Stimulated activated CD8-positive, alpha-beta memory T cell treated with anti-CD3 and anti-CD28 coated beads, Interleukin-15, amount 100 ng/mL, for 1 hour (primary cell): ENCODE measurements at regions not wholly inside any gene's neighbourhood (a gene's known extent, or its start where the extent isn't known, plus 50 kb on each side); places are given as distances from the start of the nearest gene placed in this dataset.
"Not testable (repeated sequence)": the region's sequence is repeated elsewhere in the genome, so short reads cannot be mapped to it uniquely, and the experiment has no call there.

Experiments used
- DNase-seq: peaks from one replicate; pipeline ENCODE4 v3.0.0-alpha.2; 2020; ENCODE audit warnings: low read depth

DNA sequence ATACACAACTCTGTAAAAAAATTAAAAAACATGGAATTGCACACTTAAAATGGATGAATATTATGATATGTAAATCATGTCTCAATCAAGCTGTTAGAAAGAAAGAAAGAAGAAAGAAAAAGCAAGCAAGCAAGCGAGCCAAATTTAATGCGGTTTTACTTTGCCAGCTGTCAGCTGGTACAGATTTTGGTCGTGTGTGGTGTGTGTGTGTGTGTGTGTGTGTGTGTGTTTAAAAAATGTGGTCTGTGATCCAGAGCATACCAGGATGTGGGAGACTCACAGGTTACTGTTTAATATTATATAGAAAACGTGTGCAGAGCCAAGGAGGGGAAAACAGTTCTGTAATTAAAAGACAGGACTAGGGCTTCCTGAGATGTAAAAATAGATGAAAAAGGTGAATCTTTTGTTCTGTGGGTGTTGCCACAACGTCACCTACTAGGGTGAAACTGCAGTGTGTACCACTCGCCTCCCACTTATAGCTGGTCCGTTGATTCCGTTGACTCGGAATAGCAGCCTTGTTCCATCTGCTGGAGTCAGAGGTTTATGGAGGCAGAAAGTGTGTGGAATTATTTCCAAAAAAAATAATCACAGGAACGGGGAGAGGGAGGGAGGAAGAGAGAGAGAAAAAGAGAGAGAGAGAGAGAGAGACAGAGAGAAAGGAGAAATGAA, 197.7 kb downstream of the BCAS1 start:
- DNase-seq = no peak

DNA sequence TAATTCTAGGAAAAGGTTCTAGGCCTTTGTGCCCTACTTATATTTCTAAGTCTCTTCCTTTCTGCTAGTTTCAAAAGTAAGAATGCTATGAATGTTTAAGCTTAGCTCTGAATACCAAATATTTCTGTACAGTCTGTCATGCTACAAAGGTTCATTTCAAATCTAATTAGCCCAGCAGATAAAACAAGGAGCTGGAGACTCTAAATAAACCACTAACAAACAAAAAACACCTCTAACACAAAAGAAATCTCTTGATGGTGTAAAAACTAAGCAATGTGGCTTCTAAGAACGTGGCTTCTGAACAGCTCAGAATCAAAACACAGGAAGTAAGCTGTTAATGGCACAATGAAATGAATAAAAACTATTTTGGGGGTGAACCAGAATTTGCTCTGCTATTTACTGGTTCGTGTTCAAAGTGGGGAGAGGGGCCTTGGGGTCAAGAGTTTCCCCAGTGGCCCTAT, 198.3 kb downstream of the BCAS1 start:
- no peak for DNase-seq

DNA sequence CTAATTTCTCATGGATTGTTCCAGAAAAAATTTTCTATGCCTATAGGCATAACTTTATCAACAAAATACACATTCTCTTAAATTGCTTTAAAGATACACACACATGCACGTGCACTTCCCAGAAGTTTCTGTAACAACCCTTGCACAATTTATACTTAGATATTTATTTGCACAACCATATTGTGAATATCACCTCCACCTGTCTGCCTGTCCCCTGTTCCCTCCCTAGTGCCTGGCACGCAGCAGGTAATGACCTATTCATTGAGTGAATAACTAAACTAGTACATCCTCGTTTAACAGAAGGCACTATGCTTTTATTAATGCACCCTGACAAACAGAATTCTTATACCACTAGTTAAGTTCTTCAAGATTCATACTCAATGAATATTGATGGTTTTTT, 198.9 kb downstream of the BCAS1 start:
- no peak for DNase-seq

GRCh38 chr20:53870426-53871315, 199.7 kb downstream of the BCAS1 start:
- DNase-seq = no peak

GRCh38 chr20:53869466-53870258, 200.7 kb downstream of the BCAS1 start:
- peak; percentile 49 for DNase-seq

- no peak for DNase-seq
Measured at GRCh38 chr20:53867741-53868351, 202.5 kb downstream of the BCAS1 start.

GRCh38 chr20:53866794-53867740, 203.3 kb downstream of the BCAS1 start:
- no peak for DNase-seq

- DNase-seq = no peak
Measured at GRCh38 chr20:53865901-53866793, 204.2 kb downstream of the BCAS1 start.

DNA sequence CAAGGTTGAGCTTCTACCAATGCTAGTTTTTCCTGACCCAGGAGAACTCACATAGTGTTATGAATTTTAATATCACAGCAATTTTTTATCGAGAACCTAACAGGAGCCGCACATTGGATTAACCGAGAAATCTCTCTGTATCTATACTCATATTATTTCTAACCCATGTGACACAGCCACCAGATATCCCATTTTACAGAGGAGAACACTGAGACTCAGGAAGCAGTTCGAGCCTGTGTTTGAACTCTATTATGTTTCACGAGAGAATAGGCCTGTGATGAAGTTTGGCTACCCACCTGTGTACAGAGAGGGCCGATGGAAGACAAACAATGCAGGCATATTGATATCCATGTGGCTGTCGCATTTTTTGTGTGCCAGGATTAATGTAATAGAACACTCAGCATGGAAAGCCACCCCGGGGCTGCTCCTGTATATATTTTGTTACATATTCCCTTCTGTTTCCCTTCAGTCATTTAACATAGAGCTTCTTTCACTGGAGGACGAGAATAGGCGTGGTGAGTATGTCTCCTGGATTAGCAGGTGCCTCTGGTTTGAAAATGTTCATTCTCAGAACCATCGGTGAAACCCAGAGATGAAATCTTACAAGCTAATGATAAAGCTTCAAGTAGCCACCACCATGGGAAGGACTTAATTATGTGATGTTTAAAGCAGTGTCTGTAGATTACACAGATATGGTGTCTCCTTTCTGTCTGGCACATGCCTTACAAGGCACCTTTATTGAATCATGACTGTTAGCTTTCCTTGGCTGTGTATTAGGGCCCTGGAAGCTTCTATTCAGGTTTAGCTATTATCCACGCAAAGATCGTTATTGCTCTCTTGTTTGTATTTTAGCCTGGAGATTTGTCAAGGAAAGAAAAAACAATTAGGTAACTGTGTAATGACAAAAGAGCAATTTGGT, 205.4 kb downstream of the BCAS1 start:
- not testable (repeated sequence) for DNase-seq

GRCh38 chr20:53863923-53864641, 206.3 kb downstream of the BCAS1 start:
- not testable (repeated sequence) for DNase-seq

- not testable (repeated sequence) for DNase-seq
Measured at GRCh38 chr20:53863535-53863922, 206.9 kb downstream of the BCAS1 start.

DNA sequence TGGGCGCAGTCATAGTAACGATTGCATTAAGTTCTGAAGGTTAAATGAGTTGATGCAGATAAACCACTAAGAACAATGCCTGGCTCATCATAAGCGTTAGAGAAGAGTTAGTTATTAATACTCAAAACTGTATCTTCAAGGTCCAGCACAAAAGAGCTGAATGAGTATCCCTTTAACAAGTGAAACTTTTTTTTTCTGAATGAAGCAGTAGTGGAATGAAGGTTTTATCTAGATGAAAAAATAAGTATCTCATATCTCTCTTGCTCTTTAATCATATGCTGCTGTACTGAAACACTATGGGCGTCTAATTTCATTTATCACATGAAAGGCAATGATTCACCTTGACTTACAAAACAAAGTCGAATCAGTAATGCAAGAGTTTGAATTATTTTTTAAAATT, 207.4 kb downstream of the BCAS1 start:
- not testable (repeated sequence) for DNase-seq

DNA sequence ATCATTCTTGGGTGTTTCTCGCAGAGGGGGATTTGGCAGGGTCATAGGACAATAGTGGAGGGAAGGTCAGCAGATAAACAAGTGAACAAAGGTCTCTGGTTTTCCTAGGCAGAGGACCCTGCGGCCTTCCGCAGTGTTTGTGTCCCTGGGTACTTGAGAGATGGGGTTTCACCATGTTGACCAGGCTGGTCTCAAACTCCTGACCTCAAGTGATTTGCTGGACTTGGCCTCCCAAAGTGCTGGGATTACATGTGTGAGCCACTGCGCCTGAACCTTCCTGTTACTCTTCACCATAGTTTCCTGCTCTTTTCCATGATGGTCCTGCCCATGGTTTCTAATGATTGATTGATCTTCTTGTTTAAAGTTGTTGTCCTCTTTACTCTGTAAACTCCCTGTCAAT, 207.9 kb downstream of the BCAS1 start:
- not testable (repeated sequence) for DNase-seq

DNA sequence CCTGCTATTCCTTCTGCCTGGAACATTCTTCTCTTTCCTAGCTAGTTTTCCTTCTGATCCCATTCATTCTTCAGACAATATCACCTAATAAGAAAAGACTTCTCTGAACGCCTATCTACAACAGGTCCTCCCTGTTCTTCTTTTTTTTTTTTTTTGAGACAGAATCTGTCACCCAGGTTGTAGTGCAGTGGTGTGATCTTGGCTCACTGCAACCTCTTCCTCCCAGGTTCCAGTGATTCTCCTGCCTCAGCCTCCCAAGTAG, 208.3 kb downstream of the BCAS1 start:
- DNase-seq = not testable (repeated sequence)

DNA sequence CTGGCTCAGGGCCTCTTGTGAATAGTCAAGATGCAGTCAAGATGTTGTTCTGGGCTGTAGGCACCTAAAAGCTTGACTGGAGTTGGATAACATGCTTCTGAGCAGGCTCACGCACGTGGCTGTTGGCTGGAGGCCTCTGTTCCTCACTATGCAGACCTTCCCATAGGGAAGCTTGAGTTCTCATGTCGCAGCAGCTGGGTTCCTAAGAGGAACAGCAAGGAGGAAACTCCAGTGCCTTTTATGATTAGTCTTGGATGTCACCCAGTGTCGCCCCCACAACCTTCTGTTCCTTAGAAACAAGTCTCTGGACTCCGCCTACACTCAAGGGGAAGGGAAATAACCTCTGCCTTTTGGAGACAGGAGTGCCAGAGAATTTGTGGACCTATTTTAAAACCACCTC, 210.7 kb downstream of the BCAS1 start:
- no peak for DNase-seq

DNA sequence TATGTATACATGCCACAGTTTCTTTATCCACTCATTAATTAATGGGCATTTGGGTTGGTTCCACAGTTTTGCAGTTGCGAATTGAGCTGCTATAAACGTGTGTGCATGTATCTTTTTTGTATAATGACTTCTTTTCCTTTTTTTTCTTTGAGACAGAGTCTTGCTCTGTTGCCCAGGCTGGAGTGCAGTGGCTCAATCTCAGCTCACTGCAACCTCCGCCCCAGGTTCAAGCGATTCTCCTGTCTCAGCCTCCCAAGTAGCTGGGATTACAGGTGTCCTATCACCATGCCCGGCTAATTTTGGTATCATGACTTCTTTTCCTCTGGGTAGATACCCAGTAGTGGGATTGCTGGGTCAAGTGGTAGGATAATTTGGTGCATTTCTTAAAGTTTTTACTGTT, 211.4 kb downstream of the BCAS1 start:
- not testable (repeated sequence) for DNase-seq

DNA sequence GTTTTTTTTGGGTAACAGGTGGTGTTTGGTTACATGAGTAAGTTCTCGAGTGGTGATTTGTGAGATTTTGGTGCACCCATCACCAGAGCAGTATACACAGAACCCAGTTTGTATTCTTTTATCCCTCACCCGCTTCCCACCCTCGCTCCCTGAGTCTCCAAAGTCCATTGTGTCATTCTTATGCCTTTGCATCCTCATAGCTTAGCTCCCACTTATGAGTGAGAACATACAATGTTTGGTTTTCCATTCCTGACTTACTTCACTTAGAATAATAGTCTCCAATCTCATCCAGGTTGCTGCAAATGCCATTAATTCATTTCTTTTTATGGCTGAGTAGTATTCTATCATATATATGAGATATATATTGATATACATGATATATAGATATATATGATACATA, 211.9 kb downstream of the BCAS1 start:
- DNase-seq = not testable (repeated sequence)

DNA sequence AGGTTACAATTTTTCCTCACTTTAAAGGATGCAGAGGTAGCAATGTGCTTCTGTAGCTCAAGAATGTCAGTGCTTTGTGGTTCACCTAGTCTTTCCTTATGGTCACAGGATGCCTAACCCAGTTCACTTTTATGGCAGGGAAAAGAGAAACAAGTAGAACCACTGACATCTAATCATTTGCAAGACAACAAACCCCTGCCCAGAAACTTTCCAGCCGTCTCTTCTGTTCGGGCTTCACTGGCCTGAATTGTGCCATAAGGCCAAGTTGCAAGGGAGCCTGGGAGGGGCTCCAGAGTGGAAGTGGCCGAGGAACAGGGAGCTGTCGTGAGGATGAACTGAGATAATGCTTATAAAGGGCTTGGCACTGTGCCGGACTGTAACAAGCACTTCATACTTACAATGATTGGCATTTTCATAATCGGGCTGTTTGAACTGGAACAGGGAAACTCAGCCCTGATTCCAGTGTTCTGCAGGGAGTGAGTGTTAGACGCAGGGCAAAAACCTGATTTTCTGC, 212.6 kb downstream of the BCAS1 start:
- no peak for DNase-seq
